Bronchial epithelial cell (primary cell): ENCODE measurements at regions not wholly inside any gene's neighbourhood (a gene's known extent, or its start where the extent isn't known, plus 50 kb on each side); places are given as distances from the start of the nearest gene placed in this dataset.
"Not testable (repeated sequence)": the region's sequence is repeated elsewhere in the genome, so short reads cannot be mapped to it uniquely, and the experiment has no call there.

ENCODE experiments used
- DNase-seq: peaks from one replicate; pipeline ENCODE4 v3.0.0-alpha.2; 2010; ENCODE audit warnings: low read depth
- FAIRE-seq: peaks from 2 replicates; lab custom pipeline; 2011; peaks lifted over from hg19 to GRCh38; lab: Jason Lieb, UNC
- H3K27me3 ChIP-seq: 2 replicates; pipeline ENCODE4 v1.5.1; 2011; ENCODE audit warnings: low read length; ENCODE audit not compliant: control insufficient read depth, insufficient read depth
- H3K36me3 ChIP-seq: 2 replicates; pipeline ENCODE4 v1.5.1; 2011; ENCODE audit warnings: low read length; ENCODE audit not compliant: control insufficient read depth, insufficient read depth
- H3K4me3 ChIP-seq: 2 replicates; pipeline ENCODE4 v1.5.1; 2011; ENCODE audit warnings: mild to moderate bottlenecking, low read depth, low read length, control low read depth
- CTCF ChIP-seq: IDR thresholded peaks from 2 replicates; pipeline ENCODE4 v1.5.1; 2011; ENCODE audit warnings: mild to moderate bottlenecking, moderate library complexity, low read length, control low read depth, inconsistent platforms; ENCODE audit not compliant: insufficient read depth, severe bottlenecking

- no peak for TF ChIP-seq CTCF
- DNase-seq (no peak), FAIRE-seq (no peak)
- Histone ChIP-seq H3K36me3 (no peaks in the 10 kb centered on the region), H3K27me3 (no peaks in the 10 kb centered on the region), H3K4me3 (no peak overlapping the region)
Measured at GRCh38 chr1:96210054-96210453, 511.5 kb upstream of the PTBP2 start.

- TF ChIP-seq CTCF: no peak
- H3K27me3 ChIP-seq: no peaks in the 10 kb centered on the region
- H3K36me3 ChIP-seq: no peaks in the 10 kb centered on the region
- FAIRE-seq (no peak), DNase-seq (no peak)
- H3K4me3 ChIP-seq: no peak overlapping the region
Measured at GRCh38 chr1:96211202-96211601, 510.4 kb upstream of the PTBP2 start.

GRCh38 chr1:96214982-96215381 is 506.6 kb upstream of the PTBP2 start:
- FAIRE-seq: no peak
- H3K4me3 ChIP-seq: no peak overlapping the region
- no peak for TF ChIP-seq CTCF
- no peak for DNase-seq
- no peaks in the 10 kb centered on the region for H3K36me3 ChIP-seq
- no peaks in the 10 kb centered on the region for H3K27me3 ChIP-seq

- Histone ChIP-seq H3K27me3 (no peaks in the 10 kb centered on the region), H3K36me3 (no peaks in the 10 kb centered on the region), H3K4me3 (no peak overlapping the region)
- no peak for FAIRE-seq
- no peak for DNase-seq
- no peak for TF ChIP-seq CTCF
Measured at GRCh38 chr1:96220651-96221050, 500.9 kb upstream of the PTBP2 start.

GRCh38 chr1:96222701-96223100 is 498.9 kb upstream of the PTBP2 start:
- Histone ChIP-seq H3K27me3 (no peaks in the 10 kb centered on the region), H3K36me3 (no peaks in the 10 kb centered on the region), H3K4me3 (no peak overlapping the region)
- no peak for FAIRE-seq
- TF ChIP-seq CTCF: no peak
- no peak for DNase-seq

GRCh38 chr1:96224229-96224628 is 497.4 kb upstream of the PTBP2 start:
- not testable (repeated sequence) for DNase-seq, FAIRE-seq, H3K27me3 ChIP-seq, H3K36me3 ChIP-seq, H3K4me3 ChIP-seq
